HG03095 (cell line): ENCODE measurements at regions not wholly inside any gene's neighbourhood (a gene's known extent, or its start where the extent isn't known, plus 50 kb on each side); places are given as distances from the start of the nearest gene placed in this dataset.

Experiments used
- ATAC-seq: cut with Tn5 transposase; IDR thresholded peaks from one replicate; pipeline ENCODE4 v1.9.1; 2021; ENCODE audit warnings: moderate library complexity; ENCODE audit not compliant: unreplicated experiment

DNA sequence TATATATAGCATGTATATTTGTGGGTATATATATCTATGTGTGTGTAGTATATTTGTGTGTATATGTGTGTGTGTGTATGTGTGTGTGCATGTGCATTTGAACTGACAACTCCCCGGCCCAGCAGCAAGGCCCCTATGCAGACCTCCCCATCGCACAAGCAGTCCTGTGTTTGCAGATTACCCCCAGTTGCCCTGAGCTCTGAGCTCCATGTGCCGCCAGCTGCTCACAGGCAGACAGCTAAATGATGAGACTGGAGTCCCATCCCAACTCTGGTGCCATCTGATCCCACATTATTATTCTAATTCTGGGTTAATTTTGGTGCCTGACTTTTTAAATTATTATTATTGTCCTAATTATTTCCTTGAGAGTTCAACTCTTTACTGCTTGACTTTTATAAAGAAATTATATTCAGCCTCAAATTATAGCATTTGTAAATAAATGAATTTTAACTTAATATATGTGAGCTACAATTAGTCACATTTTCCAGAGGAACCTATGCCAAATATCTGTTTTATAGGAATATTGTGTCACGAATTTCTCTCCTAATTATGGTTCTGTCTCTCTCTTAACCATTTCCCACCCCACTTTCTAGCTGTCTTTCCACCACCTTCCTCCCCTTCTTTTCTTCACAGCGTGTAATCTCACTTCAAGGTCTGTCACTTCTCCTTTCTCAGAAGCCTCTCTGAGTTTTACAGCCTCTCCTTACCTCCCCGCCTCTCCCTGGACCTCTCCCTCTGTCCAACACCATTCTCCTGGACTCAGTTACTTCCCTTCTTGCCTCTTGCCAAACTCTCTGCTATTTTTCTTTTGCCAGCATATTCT, 90.6 kb upstream of the SYNDIG1 start:
- no peak for ATAC-seq

DNA sequence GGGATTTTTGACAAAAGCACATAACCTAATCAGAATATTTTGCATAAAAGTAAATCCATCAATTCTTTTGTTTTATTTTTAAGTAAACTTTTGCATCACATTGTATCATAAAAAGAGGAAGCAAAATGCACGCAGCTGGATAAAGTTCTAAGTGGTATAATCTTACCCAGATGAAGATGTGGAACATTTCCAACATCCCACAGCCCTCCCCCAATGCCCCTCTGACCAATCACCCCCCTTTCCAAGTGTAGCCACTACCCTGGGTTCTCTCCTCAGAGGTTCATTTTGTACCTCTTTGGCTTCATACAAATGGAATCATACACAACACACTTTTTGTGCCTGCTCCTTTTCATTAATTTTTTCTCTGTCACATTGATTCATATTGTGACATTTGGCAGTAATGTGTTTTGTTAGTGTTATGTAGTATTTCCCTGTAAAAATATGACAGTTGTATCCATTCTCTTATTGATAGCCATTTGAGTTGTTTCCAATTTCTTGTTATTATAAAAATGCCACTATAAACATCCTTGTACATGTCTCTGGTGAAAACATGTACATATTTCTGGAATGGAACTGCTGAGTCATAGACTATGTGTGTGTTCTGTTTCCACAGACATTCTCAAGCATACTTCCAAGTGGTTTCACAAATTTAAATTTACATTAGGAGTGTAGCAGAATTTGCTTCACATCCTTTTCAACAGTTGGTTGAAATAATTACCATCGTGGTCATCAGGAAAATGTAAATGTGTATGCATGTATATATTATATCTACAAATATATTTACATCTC, 92.9 kb upstream of the SYNDIG1 start:
- no peak for ATAC-seq

DNA sequence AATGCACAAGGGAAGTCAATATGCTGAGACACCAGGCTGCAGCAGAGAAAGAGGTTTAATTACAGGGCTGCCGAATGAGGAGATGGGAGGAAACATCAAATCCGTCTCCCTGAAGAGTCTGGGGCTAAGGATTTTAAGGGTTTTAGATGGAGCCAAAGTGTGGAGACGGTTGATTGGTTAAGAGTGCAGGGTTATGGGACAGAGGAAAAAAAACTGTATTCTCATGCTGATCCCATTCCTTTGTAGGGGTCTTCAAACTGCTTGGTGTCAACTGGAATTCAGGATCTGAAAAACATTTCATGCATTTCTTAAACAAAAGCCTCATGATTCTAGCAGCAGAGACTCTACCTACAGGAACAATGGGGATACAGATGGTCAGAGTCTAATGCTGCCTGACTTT, 96.1 kb upstream of the SYNDIG1 start:
- ATAC-seq = no peak

DNA sequence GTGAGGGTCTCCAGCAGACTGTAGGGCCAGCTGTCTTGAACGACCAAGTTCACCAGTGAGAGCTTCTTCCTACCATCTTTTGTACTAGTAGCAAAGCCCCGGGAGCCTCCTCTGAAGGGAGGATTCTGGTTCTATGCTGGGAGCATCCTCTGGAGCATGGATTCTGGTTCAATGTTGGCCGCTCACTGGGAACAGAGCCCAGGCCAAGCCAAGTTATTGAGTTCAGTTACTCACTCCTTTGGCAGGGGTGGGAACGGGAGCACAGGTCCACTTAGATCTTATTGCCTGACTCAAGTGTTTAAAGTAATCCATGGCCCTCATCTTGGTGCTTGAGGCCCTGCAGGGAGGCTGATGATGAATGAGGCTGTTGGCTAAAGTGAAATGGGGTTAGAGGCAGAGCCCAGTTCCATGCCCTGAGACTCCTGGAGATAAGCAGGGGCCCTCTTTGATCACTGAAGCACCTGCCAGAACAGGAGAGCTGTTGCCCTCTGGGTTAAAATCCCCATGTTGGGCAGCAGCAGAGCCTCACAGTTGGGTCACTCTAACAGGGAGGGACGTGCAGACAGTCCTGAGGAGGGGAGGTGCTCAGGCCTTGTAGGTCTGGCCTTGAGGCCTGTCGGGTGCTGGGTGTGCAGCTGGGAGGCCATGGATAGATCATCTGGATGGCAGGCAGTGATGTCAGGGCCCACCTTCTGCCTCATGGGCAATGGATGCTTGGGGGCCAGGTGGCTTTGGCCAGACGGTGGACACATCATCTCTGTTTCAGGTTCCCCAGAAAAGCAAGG, 98.3 kb upstream of the SYNDIG1 start:
- no peak for ATAC-seq

DNA sequence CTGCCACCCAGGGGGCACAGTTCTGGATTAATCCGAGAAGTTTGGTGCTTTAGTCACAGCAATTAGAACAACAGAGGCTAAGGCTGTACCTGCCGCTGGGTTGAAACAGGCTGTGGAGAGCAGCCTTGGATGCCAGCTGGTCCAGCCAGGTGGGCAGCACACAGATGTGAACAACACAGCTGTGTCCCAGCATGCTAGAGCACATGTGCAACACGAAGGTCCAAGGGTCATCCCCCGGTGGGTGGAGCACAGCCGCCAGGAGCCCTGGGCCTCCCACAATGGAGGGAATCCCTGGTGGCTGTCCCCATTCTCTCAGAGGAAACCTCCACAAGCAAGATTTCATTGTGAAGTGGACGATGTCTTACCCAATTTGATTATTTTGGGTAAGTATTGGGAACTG, 99.2 kb upstream of the SYNDIG1 start:
- no peak for ATAC-seq

DNA sequence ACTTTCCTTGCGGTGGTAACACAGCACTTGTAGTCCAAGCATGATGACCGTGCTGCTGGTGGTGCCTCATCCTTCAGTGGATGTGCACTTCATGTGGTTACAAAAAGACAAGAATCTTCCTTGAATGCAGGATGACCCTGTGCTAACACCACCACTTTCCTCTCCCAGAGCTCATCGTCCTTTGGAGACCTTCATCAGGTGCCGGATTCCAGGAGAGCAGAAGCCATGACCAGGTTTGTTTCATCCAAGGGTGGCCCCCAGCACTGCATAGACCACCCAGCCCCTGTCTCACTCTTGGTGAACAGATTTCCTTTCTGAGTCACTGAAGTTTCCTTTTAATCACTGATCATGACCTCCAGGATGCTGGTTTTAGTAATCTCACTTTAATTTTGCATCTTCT, 101.2 kb upstream of the SYNDIG1 start:
- no peak for ATAC-seq

DNA sequence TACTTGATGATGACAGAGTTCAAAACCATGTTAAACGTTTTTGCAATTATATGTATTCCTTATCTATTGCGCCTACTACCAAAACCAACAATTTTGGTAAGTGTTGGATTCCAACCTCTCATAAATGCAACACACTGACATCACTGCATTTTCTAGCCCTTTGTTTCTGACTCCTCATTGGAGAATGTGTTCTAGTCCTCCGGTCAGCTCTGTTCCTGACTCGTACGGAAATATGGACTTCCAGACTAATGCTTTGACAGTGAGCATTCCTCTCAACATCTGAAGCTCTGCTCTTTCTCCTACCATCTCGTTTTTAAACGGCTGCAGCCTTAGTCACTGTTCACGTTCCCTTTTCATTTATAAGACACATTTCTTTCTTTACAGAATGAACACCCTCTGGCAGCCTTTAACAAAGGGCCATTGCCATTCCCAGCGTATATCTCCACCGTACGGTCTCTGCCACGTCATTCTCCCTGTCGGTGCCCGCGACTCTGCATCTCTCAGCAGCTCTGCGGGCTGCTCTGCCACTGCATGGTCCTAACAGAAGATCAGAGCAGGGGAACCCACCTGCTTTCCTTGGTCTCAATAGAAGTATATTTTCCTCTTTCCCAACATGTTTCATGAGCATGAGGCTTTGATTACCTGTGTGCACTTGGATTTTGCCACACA, 103.0 kb upstream of the SYNDIG1 start:
- ATAC-seq = no peak

DNA sequence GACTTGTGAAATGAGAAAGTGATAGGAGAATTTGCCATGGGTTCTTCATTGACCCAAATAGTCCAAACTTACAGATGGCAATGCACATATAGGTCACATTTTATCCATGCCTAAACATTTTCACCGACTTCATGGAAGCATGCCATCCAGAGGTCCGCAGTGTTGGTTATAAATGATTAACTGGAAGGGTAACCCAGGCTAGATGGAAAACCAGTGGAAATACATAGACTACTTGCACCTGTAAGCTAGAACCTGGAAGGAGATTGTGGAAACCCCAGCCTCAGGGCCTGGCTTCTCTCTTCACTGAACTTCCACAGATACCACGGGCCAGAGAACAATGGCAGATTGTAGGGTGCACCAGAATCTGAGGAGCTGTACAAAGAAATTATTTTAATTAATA, 103.8 kb upstream of the SYNDIG1 start:
- ATAC-seq = no peak

DNA sequence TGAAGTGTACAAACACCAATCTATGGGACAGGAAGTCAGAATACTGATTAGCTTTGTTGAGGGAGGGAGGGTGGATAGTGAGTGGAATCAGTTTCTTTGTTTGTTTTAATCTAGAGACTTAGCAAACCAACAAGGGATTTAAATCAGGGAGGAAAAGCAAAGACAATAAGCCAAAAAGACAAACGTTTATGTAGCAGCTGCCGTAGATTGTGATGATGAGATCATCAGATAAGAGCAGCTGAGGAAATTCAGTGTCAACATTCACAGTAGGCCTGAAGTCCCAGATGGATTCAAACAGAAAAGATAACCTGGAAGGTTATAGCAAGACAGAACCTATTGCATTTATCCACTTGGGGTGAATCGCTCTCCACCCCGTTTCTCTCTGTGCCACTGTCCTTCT, 104.9 kb upstream of the SYNDIG1 start:
- no peak for ATAC-seq

DNA sequence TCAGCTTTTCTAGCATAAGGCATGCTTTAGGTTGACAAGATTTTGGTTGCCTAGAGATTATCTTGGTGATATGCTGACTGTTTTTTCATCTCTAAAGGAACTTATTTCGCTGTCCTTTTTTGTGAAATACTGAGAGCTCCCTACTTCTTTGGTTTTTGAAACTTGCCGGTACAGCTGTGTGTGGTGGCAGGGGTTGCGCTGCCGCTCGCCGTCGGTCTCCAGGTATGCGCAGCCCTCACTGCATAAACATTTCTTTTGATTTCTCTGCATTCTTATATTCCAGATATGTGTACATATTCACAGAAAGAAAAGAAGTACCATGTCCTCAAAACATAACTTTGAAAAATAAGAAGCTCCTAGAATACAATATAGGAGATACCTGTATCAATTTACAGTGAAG, 106.4 kb upstream of the SYNDIG1 start:
- no peak for ATAC-seq

DNA sequence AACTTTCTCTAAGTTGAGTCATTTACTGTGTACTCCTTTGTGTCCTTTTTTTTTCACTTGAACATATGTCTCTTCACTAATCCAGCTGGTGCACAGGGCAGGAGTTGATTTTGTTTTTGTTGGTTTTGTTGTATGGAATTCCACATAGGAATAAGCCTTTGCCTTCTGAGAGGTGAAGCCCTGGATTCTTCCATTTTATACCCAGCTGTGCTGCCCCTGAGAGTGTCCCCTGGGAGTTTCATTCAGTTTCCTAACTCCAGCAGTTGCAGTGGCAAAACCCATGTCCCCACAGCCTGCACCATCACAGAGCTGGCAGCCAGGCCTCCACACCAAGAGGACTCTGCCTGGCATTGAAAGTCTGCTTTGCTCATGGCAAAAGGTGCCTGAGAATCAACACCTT, 107.3 kb upstream of the SYNDIG1 start:
- ATAC-seq = no peak

DNA sequence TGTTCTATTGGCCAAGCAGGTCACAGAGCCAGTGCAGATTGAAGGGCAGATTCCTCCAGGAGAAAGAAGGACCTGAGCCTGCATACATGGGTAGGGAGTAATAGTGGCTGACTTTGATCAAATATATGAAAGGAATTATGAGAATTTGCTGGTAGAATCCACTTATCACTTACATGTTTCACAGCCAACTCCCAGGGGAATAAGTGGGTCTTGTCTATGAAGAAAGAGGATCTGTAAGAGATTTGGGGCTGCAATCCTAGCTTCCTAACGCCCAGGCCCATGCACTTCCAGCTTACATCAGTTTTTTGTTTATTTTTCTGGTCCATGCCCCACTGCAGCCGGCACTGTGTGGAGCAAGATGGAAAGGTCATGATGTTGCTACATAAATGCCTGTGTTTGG, 107.9 kb upstream of the SYNDIG1 start:
- ATAC-seq = no peak

DNA sequence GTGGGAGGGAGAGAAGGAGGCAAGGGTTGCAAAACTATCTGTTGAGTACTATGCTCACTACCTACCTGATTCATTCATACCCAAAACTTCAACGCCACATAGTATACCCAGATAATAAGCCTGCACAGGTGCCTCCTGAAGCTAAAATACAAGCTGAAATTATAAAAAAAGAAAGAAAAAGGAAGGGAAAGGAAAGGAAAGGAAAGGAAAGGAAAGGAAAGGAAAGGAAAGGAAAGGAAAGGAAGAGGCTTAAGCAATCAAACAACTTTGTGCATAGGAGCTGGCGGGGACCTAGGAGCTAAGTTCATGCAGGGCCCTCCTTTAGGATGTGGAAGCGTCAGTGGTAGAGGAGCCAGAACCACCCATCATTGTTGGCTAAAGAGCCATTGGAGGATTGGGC, 108.9 kb upstream of the SYNDIG1 start:
- ATAC-seq = no peak

DNA sequence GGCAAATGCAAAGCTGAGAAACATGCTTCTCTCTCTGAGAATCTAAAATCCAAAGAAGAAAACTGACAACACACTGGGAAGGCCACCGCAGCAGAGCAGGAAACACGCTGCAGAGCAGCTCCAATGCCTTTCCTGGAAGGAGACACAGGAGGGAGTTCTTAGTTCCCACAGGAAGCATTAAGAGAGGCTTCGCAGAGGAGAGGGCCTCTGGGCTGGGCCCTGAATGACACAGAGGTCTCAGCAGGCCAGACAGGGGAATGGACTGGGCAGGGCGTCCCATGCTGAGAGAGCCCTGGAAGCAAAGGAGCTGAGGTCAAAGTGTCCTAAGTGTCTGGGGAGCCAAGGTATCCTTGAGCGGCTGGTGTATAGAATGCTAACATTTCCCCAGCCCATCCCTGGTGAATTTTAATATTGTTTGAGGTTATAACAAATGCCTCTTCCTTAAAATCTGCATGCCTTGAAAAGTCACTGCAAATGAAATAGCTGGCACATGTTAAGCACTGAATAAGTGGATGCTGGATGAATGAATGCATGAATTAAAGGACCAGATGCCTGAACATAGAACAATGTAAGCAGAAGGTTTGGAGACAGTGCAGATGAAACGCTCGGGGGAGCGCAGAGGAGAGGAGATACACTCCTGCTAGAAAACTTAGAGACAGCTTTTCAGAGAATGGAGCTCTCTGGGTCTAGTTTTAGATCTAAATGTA, 110.0 kb upstream of the SYNDIG1 start:
- ATAC-seq = no peak

DNA sequence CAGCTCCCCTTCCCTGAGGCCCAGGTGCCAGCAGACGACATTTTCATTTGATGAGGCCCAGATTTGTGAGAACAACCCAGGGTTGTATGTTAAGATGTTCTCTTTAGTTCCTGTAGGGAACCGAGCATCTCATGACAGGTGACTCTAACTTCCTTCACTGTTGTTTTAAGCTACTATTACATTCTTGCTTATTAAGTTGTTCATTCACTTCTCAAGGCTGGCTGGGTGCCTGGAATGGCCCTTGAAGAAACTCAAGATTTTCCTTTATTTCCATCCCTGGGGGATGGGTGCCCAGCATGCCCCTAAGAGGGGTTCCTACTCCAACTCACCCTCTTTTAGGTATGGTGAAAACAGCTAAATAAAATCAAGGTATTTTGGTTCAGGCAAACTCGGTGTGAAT, 111.5 kb upstream of the SYNDIG1 start:
- no peak for ATAC-seq

DNA sequence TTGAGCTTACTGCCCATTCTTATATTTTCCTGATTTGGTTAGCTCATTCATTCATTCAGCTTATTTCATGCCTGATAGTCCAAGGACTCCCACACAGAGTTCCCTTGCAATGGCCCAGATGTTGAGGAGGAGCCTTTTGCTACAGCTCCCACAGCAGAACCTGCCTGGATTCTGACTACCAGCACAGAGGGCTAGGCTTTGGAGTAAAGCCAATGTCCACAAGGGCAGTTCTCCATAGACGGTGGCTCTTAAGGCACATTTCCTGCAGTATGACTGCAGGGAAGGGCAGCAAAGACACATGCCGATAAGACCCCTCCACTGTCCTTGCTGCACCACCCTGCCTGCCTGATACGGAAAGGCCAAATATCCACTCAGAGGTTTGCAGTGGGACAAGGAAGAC, 112.3 kb upstream of the SYNDIG1 start:
- ATAC-seq = no peak

DNA sequence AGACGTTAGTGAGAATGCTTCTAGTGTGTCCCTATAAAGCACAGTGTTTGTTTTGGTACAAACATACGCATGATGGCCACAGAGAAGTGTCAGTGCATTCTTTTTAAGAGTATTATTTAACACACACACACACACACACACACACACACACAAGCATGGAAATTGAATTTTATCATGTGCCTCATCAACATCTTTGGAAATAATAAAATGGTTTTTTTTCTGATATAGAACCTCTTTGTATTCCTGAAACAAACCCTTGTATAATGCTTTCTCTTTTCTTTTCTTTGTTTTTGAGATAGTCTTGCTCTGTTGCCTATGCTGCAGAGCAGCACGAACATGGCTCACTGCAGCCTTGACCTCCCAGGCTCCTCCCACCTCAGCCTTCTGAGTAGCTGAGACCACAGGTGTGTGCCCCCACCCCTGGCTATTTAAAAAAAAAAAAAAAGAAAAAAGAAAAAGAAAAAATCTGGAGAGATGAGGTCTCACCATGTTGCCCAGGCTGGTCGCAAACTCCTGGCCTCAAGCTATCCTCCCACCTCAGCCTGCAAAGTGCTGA, 116.2 kb upstream of the SYNDIG1 start:
- ATAC-seq = no peak

DNA sequence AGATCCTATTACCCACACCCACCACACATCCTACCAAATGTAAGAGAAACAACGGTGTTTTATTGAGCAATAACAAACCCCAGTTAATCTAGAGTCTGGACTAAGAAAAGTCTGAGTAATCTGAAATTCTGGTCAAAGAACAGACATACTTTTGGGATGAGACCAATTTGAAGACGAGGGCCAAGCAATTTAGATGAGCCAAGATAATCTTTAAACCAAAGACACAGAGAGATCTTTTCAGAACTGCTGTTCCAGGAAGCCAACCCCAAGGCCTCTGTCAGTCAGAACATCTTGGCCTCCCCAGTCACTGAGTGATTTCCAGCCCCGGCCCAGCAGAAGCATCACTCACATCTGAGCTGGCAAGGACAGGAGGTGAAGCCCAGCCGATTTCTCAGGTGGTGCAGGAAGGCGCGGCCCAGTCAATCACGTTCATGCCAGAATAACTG, 118.5 kb upstream of the SYNDIG1 start:
- no peak for ATAC-seq

DNA sequence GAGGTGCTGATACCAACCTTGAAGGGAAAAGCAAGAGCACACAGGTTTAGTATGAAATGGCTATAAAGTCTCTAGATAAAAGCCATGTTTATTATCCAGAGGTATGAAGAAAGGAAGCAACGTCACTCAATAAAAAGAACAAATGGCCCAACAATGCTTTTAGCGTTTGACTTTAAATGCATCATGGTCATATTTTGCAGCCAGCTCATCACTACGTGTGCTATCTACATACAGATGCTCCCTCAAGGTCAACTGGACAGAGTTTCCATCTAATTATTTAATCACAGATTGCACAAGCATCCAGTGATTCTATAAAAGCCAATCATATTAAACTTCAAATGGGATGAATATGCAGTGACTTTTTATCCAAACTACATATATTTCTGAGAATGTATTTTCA, 127.6 kb upstream of the SYNDIG1 start:
- ATAC-seq = no peak

DNA sequence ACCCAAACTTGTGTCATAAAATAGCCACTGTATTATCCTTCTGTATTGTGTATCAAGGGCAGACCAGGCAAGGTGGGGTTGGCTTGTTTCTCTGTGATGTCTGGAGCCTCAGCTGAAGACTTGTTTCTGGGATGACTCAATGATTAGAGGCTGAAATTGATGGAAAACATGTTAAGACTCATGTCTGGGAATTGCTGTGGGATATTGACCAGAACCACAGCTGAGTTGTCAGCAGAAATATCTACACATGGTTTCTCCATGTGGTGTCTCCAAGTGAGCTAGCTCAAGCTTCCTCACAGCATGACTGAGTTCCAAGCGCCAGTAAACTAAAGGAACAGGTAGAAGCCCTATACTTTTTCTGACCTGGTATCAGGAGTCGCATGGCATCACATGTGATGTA, 128.5 kb upstream of the SYNDIG1 start:
- ATAC-seq = no peak
